ENCODE measurements at regions not wholly inside any gene's neighbourhood (a gene's known extent, or its start where the extent isn't known, plus 50 kb on each side); places are given as distances from the start of the nearest gene placed in this dataset.
"Not testable (repeated sequence)": the region's sequence is repeated elsewhere in the genome, so short reads cannot be mapped to it uniquely, and the experiment has no call there.

- no peak for DNase-seq (ENCODE audit: extremely low read depth, low read depth)
- TF ChIP-seq CTCF (IDR thresholded peaks at IDR 0.05; ENCODE audit: low read depth, low read length) = no peak
Observed at GRCh38 chr18:29397536-29397935, 1220.6 kb upstream of the CDH2 start.

- no peak for TF ChIP-seq CTCF (IDR thresholded peaks at IDR 0.05; ENCODE audit: low read depth, low read length)
- no peak for DNase-seq (ENCODE audit: extremely low read depth, low read depth)
Observed at GRCh38 chr18:29383311-29384273, 1206.7 kb upstream of the CDH2 start.

- DNase-seq (ENCODE audit: extremely low read depth, low read depth) = no peak
- TF ChIP-seq CTCF (IDR thresholded peaks at IDR 0.05; ENCODE audit: low read depth, low read length) = no peak
Observed at GRCh38 chr18:29378651-29379136, 1201.8 kb upstream of the CDH2 start.

- no peak for DNase-seq (ENCODE audit: extremely low read depth, low read depth)
- TF ChIP-seq CTCF (IDR thresholded peaks at IDR 0.05; ENCODE audit: low read depth, low read length) = no peak
Observed at GRCh38 chr18:29377346-29377745, 1200.4 kb upstream of the CDH2 start.

- DNase-seq (ENCODE audit: extremely low read depth, low read depth) = no peak
- TF ChIP-seq CTCF (IDR thresholded peaks at IDR 0.05; ENCODE audit: low read depth, low read length) = no peak
Observed at GRCh38 chr18:29373000-29373399, 1196.1 kb upstream of the CDH2 start.

GRCh38 chr18:29361843-29362242, 1184.9 kb upstream of the CDH2 start:
- TF ChIP-seq CTCF (IDR thresholded peaks at IDR 0.05; ENCODE audit: low read depth, low read length) = no peak
- DNase-seq (ENCODE audit: extremely low read depth, low read depth) = no peak

- DNase-seq (ENCODE audit: extremely low read depth, low read depth) = not testable (repeated sequence)
Observed at GRCh38 chr18:29360659-29361058, 1183.7 kb upstream of the CDH2 start.

GRCh38 chr18:29359222-29359621, 1182.3 kb upstream of the CDH2 start:
- DNase-seq (ENCODE audit: extremely low read depth, low read depth) = not testable (repeated sequence)
